ENCODE measurements at regions not wholly inside any gene's neighbourhood (a gene's known extent, or its start where the extent isn't known, plus 50 kb on each side); places are given as distances from the start of the nearest gene placed in this dataset.

GRCh38 chrX:150167482-150168324, 195.4 kb upstream of the MAMLD1 start:
- no peak overlapping the region for H3K4me3 Mint-ChIP-seq
- no peak overlapping the region for H3K27ac Mint-ChIP-seq
- H3K27me3 Mint-ChIP-seq: peaks cover 9 to 11% of the 10 kb centered on the region in 2 donors
- no peak for ATAC-seq
- H3K36me3 Mint-ChIP-seq: no peaks in the 10 kb centered on the region
- H3K4me1 Mint-ChIP-seq (ENCODE audit: low read depth in 2 of 2): no peaks in the 10 kb centered on the region
- no peak for DNase-seq (ENCODE audit: low spot score)
- no peaks in the 10 kb centered on the region for H3K9me3 Mint-ChIP-seq

- DNase-seq (ENCODE audit: low spot score): no peak
- Mint-ChIP-seq H3K27me3 (peaks cover 23 to 38% of the 10 kb centered on the region in 2 donors), H3K9me3 (no peaks in the 10 kb centered on the region), H3K27ac (no peak overlapping the region), H3K4me3 (no peak overlapping the region), H3K4me1 (ENCODE audit: low read depth in 2 of 2) (peaks cover 0 to 3% of the 10 kb centered on the region in 2 donors), H3K36me3 (peaks cover 6% of the 10 kb centered on the region)
- ATAC-seq: no peak
Observed at GRCh38 chrX:150182161-150182560, 181.0 kb upstream of the MAMLD1 start.

GRCh38 chrX:150184491-150184890, 178.6 kb upstream of the MAMLD1 start:
- Mint-ChIP-seq H3K9me3 (no peaks in the 10 kb centered on the region), H3K36me3 (peaks cover 2% of the 10 kb centered on the region), H3K27ac (no peak overlapping the region), H3K4me1 (ENCODE audit: low read depth in 2 of 2) (peaks cover 0 to 3% of the 10 kb centered on the region in 2 donors), H3K4me3 (no peak overlapping the region), H3K27me3 (peaks cover 17 to 28% of the 10 kb centered on the region in 2 donors)
- no peak for DNase-seq (ENCODE audit: low spot score)
- ATAC-seq: no peak

DNA sequence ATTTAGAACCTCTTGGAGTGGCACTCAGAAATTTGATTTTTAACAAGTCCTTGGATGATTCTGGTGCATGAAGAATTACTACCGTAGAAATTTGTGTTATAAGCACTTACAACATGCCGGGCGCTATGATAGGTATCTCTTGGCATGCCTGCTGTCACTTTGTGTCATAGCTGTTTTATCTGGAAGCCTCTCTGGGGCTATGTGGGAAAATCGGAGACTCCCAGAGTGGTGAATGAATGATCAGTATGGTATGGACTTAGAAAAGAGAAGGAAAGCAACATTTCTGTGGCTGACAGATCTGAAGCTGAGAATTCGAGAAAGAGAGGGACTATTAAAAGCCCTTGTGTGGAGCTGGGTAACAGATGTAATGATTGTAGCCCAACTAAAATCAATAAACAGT, 177.4 kb upstream of the MAMLD1 start:
- no peak for DNase-seq (ENCODE audit: low spot score)
- ATAC-seq: no peak
- Mint-ChIP-seq H3K4me1 (ENCODE audit: low read depth in 2 of 2) (peaks cover 0 to 3% of the 10 kb centered on the region in 2 donors), H3K27me3 (peaks cover 13 to 22% of the 10 kb centered on the region in 2 donors), H3K36me3 (no peaks in the 10 kb centered on the region), H3K9me3 (no peaks in the 10 kb centered on the region), H3K27ac (no peak overlapping the region), H3K4me3 (no peak overlapping the region)

DNA sequence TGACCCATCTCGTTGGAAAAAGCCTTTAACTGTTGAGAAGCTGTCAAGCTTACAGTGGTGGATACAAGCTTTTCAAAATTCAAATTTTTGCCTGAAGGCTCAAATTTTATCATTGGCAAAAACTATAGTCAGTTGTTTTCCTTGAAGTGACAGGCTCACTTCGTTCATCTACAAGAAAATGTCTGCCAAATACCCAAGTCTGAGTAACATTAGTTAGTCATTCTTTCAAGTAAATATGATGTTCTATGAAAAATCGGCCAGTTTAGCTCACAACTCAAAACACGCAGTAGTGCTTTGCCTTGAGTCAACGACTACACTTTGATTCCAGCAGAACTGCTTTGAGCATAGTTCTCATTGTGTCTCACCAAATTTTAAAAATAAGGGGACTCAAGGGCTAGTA, 170.3 kb upstream of the MAMLD1 start:
- ATAC-seq: no peak
- no peaks in the 10 kb centered on the region for H3K9me3 Mint-ChIP-seq
- H3K36me3 Mint-ChIP-seq: no peaks in the 10 kb centered on the region
- H3K27me3 Mint-ChIP-seq: no peaks in the 10 kb centered on the region
- no peak overlapping the region for H3K27ac Mint-ChIP-seq
- H3K4me1 Mint-ChIP-seq (ENCODE audit: low read depth in 2 of 2): no peaks in the 10 kb centered on the region
- no peak for DNase-seq (ENCODE audit: low spot score)
- no peak overlapping the region for H3K4me3 Mint-ChIP-seq

DNA sequence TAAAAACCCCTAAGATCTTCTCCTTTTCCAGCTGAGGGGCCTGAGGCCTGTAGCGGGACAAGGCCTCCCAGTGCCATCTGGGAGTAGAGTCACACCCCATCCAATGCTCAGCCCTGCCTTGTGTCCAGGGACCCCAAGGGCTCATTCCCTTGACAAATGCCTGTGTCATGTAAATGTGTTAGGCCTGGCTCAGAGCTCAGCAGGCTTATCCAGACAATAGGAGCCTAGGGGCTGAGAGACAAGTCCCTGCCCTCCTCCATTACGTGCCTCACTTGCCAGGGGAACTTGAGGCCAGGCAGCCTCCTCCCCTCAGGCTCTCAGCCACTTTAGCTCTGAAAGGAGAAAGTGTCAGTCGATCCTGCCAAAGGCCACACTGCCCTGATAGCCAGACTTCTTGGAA, 166.8 kb upstream of the MAMLD1 start:
- no peak for ATAC-seq
- no peaks in the 10 kb centered on the region for H3K36me3 Mint-ChIP-seq
- H3K9me3 Mint-ChIP-seq: no peaks in the 10 kb centered on the region
- H3K27ac Mint-ChIP-seq: no peak overlapping the region
- no peak for DNase-seq (ENCODE audit: low spot score)
- peaks cover 0 to under 1% of the 10 kb centered on the region in 2 donors for H3K27me3 Mint-ChIP-seq
- peaks cover 4 to 5% of the 10 kb centered on the region in 2 donors for H3K4me1 Mint-ChIP-seq (ENCODE audit: low read depth in 2 of 2)
- H3K4me3 Mint-ChIP-seq: no peak overlapping the region

GRCh38 chrX:150197388-150197787, 165.7 kb upstream of the MAMLD1 start:
- no peak for ATAC-seq
- Mint-ChIP-seq H3K36me3 (no peaks in the 10 kb centered on the region), H3K4me1 (ENCODE audit: low read depth in 2 of 2) (peaks cover 6 to 8% of the 10 kb centered on the region in 2 donors), H3K27me3 (peaks cover 0 to 2% of the 10 kb centered on the region in 2 donors), H3K4me3 (no peak overlapping the region), H3K9me3 (no peaks in the 10 kb centered on the region), H3K27ac (no peak overlapping the region)
- DNase-seq (ENCODE audit: low spot score): no peak

DNA sequence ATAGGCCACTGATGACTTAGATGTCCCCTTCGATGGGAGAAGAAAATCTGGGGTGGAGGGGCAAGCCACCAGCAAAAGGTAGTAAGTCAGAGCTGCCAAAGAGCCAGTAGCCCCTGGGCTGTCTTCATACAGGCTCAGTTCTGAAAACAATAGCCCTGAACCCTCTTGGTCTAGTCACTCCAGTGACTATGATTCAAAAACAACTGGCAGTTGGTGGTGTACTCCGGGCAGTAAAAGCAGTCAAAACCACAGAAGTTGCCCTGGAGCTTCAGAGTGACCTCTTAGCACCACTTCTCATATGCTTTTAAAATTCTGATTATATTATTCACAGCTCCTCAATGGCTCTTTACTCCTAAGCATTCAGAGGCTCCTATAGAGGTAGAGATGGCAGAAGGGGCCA, 164.3 kb upstream of the MAMLD1 start:
- no peak overlapping the region for H3K27ac Mint-ChIP-seq
- H3K4me1 Mint-ChIP-seq (ENCODE audit: low read depth in 2 of 2): peaks cover 6 to 8% of the 10 kb centered on the region in 2 donors
- no peak overlapping the region for H3K4me3 Mint-ChIP-seq
- DNase-seq (ENCODE audit: low spot score) (no peak), ATAC-seq (no peak)
- no peaks in the 10 kb centered on the region for H3K9me3 Mint-ChIP-seq
- peaks cover 0 to 2% of the 10 kb centered on the region in 2 donors for H3K27me3 Mint-ChIP-seq
- H3K36me3 Mint-ChIP-seq: no peaks in the 10 kb centered on the region

DNA sequence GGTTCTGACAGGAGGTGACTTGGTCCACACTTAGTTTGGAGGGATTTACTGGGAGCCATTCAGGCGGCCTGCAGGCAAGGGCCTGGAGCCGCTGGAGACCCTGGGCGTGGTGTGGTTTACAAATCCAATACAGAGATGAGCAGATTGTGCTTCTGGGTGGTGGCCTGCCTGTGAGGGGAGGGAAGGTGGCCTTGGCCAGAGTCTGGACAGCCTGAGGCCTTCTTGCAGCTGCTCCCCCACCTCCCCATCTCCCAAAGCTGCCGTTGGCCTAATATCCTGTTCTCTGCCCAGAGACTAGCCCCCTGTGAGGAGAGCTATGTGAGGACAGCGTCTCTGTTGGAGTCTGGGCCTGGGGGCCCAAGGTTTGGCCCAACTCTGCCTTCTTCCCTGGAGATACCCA, 163.9 kb upstream of the MAMLD1 start:
- Mint-ChIP-seq H3K27me3 (peaks cover 0 to 2% of the 10 kb centered on the region in 2 donors), H3K36me3 (no peaks in the 10 kb centered on the region), H3K9me3 (no peaks in the 10 kb centered on the region), H3K4me1 (ENCODE audit: low read depth in 2 of 2) (peaks cover 6 to 8% of the 10 kb centered on the region in 2 donors), H3K27ac (no peak overlapping the region), H3K4me3 (no peak overlapping the region)
- DNase-seq (ENCODE audit: low spot score): no peak
- no peak for ATAC-seq

- peaks cover 6 to 8% of the 10 kb centered on the region in 2 donors for H3K4me1 Mint-ChIP-seq (ENCODE audit: low read depth in 2 of 2)
- peaks cover 0 to 2% of the 10 kb centered on the region in 2 donors for H3K27me3 Mint-ChIP-seq
- no peaks in the 10 kb centered on the region for H3K36me3 Mint-ChIP-seq
- H3K4me3 Mint-ChIP-seq: no peak overlapping the region
- no peak overlapping the region for H3K27ac Mint-ChIP-seq
- no peak for DNase-seq (ENCODE audit: low spot score)
- H3K9me3 Mint-ChIP-seq: no peaks in the 10 kb centered on the region
- no peak for ATAC-seq
Observed at GRCh38 chrX:150199803-150200202, 163.3 kb upstream of the MAMLD1 start.

GRCh38 chrX:150200361-150200760, 162.8 kb upstream of the MAMLD1 start:
- no peaks in the 10 kb centered on the region for H3K36me3 Mint-ChIP-seq
- no peak for ATAC-seq
- no peak overlapping the region for H3K27ac Mint-ChIP-seq
- peaks cover 0 to 2% of the 10 kb centered on the region in 2 donors for H3K27me3 Mint-ChIP-seq
- H3K4me3 Mint-ChIP-seq: peak overlapping the region; percentile 22
- DNase-seq (ENCODE audit: low spot score): no peak
- H3K9me3 Mint-ChIP-seq: no peaks in the 10 kb centered on the region
- H3K4me1 Mint-ChIP-seq (ENCODE audit: low read depth in 2 of 2): peaks cover 6 to 8% of the 10 kb centered on the region in 2 donors

- Mint-ChIP-seq H3K4me3 (peak overlapping the region; percentile 22), H3K36me3 (no peaks in the 10 kb centered on the region), H3K27me3 (peaks cover 0 to 5% of the 10 kb centered on the region in 2 donors), H3K4me1 (ENCODE audit: low read depth in 2 of 2) (peaks cover 6 to 8% of the 10 kb centered on the region in 2 donors), H3K27ac (no peak overlapping the region), H3K9me3 (no peaks in the 10 kb centered on the region)
- DNase-seq (ENCODE audit: low spot score): no peak
- ATAC-seq: peak; percentile 88 to 99
Observed at GRCh38 chrX:150200820-150201287, 162.3 kb upstream of the MAMLD1 start.

DNA sequence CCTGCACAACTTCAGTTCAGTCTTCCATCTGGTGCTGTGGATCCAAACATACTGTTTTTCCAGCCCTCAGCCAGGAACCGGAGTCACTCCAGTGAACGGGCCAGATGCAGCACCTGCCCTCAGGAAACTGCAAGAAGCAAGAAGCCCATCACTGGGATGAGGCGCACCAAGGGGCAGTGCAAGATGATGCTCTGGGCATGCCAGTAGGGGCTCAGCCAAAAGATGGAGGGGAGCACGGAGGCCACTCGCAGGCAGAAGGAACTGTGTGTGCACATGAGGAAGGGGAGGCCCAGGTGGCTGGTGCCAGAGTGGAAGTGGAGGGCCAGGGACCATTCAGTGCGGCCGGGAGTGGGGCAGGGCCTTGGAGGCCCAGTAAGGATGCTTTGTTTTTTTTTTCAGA, 161.7 kb upstream of the MAMLD1 start:
- no peaks in the 10 kb centered on the region for H3K9me3 Mint-ChIP-seq
- H3K4me1 Mint-ChIP-seq (ENCODE audit: low read depth in 2 of 2): peaks cover 6 to 8% of the 10 kb centered on the region in 2 donors
- no peak overlapping the region for H3K27ac Mint-ChIP-seq
- no peak for DNase-seq (ENCODE audit: low spot score)
- ATAC-seq: no peak
- no peaks in the 10 kb centered on the region for H3K36me3 Mint-ChIP-seq
- H3K4me3 Mint-ChIP-seq: peak overlapping the region; percentile 22
- H3K27me3 Mint-ChIP-seq: peaks cover 0 to 6% of the 10 kb centered on the region in 2 donors

DNA sequence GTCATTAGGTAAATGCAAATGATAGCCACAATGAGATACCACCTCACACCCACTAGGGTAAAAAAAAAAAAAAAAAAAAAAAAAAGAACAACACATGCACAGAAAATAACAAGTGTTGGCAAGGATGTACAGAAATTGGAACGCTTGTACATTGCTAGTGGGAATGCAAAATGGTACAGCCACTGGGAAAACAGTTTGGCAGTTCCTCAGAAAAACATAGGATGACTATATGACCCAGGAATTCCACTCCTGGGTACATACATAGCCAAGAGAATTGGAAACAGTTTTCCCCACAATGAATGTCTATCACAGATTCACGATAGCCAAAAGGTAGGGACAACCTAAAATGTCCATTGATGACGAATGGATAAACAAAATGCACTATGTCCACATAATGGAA, 161.3 kb upstream of the MAMLD1 start:
- H3K27me3 Mint-ChIP-seq: peaks cover 0 to 6% of the 10 kb centered on the region in 2 donors
- no peak overlapping the region for H3K27ac Mint-ChIP-seq
- no peaks in the 10 kb centered on the region for H3K36me3 Mint-ChIP-seq
- peaks cover 6 to 8% of the 10 kb centered on the region in 2 donors for H3K4me1 Mint-ChIP-seq (ENCODE audit: low read depth in 2 of 2)
- no peak overlapping the region for H3K4me3 Mint-ChIP-seq
- no peak for ATAC-seq
- no peaks in the 10 kb centered on the region for H3K9me3 Mint-ChIP-seq
- no peak for DNase-seq (ENCODE audit: low spot score)

Data from natural killer cell treated with Interleukin-12 subunit alpha and Interleukin-12 subunit beta and Interleukin-15 and Interleukin-18, amount 100 ng/mL, for 72 hours (primary cell).